ENCODE measurements at regions not wholly inside any gene's neighbourhood (a gene's known extent, or its start where the extent isn't known, plus 50 kb on each side); places are given as distances from the start of the nearest gene placed in this dataset.

DNA sequence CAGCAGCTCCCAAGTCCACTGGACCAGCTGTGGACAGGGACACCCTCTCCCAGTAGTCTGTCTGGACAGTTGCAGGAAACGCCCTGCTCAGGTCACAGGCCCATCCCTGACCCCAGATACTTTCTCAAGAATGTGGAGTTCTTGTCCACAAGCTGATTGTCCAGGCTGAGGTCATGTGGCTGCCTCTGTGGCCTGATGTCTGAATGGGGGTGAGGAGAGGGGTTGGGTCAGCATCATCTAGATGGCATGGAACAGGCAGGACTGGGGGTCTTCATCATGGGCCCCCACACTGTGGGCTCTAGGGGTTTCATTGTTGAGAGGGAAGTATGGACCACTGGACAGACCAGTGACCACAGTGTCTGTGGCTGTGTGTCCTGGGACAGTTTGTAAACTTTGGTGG, 1015.0 kb downstream of the TBC1D22A start:
- TF ChIP-seq EP300 (IDR thresholded peaks at IDR 0.05), result no peak
- TF ChIP-seq, protein P1, sequence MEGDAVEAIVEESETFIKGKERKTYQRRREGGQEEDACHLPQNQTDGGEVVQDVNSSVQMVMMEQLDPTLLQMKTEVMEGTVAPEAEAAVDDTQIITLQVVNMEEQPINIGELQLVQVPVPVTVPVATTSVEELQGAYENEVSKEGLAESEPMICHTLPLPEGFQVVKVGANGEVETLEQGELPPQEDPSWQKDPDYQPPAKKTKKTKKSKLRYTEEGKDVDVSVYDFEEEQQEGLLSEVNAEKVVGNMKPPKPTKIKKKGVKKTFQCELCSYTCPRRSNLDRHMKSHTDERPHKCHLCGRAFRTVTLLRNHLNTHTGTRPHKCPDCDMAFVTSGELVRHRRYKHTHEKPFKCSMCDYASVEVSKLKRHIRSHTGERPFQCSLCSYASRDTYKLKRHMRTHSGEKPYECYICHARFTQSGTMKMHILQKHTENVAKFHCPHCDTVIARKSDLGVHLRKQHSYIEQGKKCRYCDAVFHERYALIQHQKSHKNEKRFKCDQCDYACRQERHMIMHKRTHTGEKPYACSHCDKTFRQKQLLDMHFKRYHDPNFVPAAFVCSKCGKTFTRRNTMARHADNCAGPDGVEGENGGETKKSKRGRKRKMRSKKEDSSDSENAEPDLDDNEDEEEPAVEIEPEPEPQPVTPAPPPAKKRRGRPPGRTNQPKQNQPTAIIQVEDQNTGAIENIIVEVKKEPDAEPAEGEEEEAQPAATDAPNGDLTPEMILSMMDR (IDR thresholded peaks at IDR 0.05), result no peak
- TF ChIP-seq POLR2A (IDR thresholded peaks at IDR 0.05), result no peak
- H3K4me1 ChIP-seq, result no peaks in the 10 kb centered on the region
- H3K9me3 ChIP-seq, result no peaks in the 10 kb centered on the region
- H3K36me3 ChIP-seq, result no peaks in the 10 kb centered on the region
- H3K27ac ChIP-seq, result no peak overlapping the region
- 60 to 75% methylated on average over 1 of the region's 1 CpG for WGBS, 2 donors
- DNase-seq (ENCODE audit: low spot score in 2 of 2), result no peak
- no peak overlapping the region for H3K4me3 ChIP-seq
- H3K27me3 ChIP-seq, result no peaks in the 10 kb centered on the region

DNA sequence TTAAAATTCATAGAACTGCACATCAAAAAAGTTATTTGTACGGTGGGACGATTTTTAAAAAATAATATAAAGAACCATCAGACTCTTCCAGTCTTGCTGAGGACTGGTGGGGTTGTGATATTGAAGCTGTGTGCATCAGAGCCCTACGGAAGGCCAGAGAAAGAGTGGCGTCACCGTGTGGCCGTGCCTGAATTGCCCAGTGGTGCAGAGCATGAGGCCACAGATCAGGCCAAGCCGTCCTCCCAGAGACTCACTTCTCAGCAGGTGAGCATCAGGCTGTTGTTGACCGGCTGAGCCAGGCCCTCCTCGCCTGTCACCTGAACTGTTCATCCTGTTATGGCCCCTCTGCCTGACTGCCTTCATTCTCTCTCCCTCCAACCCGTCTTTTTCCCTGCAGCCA, 1013.9 kb downstream of the TBC1D22A start:
- Histone ChIP-seq H3K36me3 (no peaks in the 10 kb centered on the region), H3K27ac (no peak overlapping the region), H3K27me3 (no peaks in the 10 kb centered on the region), H3K4me1 (no peaks in the 10 kb centered on the region), H3K9me3 (no peaks in the 10 kb centered on the region), H3K4me3 (no peak overlapping the region)
- TF ChIP-seq, protein P1 (IDR thresholded peaks at IDR 0.05), result no peak
- no peak for TF ChIP-seq POLR2A (IDR thresholded peaks at IDR 0.05)
- no peak for TF ChIP-seq EP300 (IDR thresholded peaks at IDR 0.05)
- 57 to 65% methylated on average over 10 of the region's 10 CpGs for WGBS, 2 donors
- DNase-seq (ENCODE audit: low spot score in 2 of 2), result no peak

DNA sequence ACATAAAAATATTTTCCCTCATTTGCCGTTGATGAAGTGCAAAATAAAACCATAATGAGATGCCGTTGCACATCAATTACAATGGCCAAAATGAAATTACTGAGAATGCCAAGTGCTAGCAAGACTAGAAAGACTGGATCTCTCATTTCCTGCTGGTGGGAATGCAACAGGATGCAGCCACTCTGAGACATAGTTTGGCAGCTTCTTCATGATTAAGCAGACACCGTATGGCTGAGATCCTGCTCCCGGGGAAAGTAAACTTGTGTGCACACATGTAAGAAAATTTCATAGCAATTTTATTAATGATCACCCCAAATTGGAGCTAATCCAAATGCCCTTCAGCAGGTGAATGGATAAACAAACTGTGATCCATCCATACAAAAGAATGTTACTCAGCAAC, 1013.2 kb downstream of the TBC1D22A start:
- 50 to 53% methylated on average over 4 of the region's 4 CpGs for WGBS, 2 donors
- Histone ChIP-seq H3K36me3 (no peaks in the 10 kb centered on the region), H3K27ac (no peak overlapping the region), H3K4me3 (no peak overlapping the region), H3K27me3 (no peaks in the 10 kb centered on the region), H3K4me1 (no peaks in the 10 kb centered on the region), H3K9me3 (no peaks in the 10 kb centered on the region)
- TF ChIP-seq, protein P1 (IDR thresholded peaks at IDR 0.05), result no peak
- TF ChIP-seq POLR2A (IDR thresholded peaks at IDR 0.05) (no peak), EP300 (IDR thresholded peaks at IDR 0.05) (no peak)
- no peak for DNase-seq (ENCODE audit: low spot score in 2 of 2)

DNA sequence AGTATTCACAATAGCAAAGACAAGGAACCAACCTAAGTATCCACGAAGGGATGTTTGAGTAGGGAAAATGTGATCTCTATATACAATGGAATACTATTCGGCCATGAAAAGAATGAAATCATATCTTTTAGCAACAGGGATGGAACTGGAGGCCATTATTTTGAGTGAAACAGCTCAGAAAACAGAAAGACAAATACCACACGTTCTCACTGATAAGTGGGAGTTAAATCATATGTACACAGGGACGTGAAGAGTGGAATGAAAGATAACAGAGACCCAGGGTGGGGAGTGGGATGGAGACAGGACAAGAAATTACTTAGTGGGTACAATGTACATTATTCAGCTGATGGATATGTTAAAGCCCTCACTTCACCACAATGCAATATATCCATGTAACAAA, 1012.7 kb downstream of the TBC1D22A start:
- DNase-seq (ENCODE audit: low spot score in 2 of 2), result no peak
- Histone ChIP-seq H3K36me3 (no peaks in the 10 kb centered on the region), H3K4me3 (no peak overlapping the region), H3K27ac (no peak overlapping the region), H3K27me3 (no peaks in the 10 kb centered on the region), H3K9me3 (no peaks in the 10 kb centered on the region), H3K4me1 (no peaks in the 10 kb centered on the region)
- WGBS, 2 donors, result 76 to 82% methylated on average over 4 of the region's 4 CpGs
- TF ChIP-seq, protein P1 (IDR thresholded peaks at IDR 0.05), result no peak
- no peak for TF ChIP-seq EP300 (IDR thresholded peaks at IDR 0.05)
- TF ChIP-seq POLR2A (IDR thresholded peaks at IDR 0.05), result no peak

DNA sequence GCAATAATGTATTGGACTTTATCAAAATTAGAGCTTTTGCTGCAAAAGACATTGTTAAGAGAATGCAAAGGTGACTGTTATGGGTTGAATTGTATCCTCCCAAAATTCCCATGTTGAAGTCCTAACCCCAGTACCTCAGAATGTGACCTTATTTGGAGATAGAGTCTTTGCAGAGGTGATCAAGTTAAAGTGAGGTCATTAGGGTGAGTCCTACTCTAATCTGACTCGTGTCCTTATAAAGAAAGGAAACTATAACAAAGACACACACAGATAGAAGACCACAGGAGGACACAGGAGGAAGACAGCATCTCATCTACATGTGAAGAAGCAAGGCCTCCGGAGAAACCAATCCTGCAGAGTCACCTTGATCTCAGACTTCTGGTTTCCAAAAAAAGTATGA, 1011.2 kb downstream of the TBC1D22A start:
- TF ChIP-seq EP300 (IDR thresholded peaks at IDR 0.05) (no peak), POLR2A (IDR thresholded peaks at IDR 0.05) (no peak)
- TF ChIP-seq, protein P1 (IDR thresholded peaks at IDR 0.05), result no peak
- WGBS, 2 donors, result 79 to 80% methylated on average over 2 of the region's 2 CpGs
- DNase-seq (ENCODE audit: low spot score in 2 of 2), result no peak
- no peaks in the 10 kb centered on the region for H3K9me3 ChIP-seq
- H3K27ac ChIP-seq, result no peak overlapping the region
- H3K36me3 ChIP-seq, result no peaks in the 10 kb centered on the region
- H3K27me3 ChIP-seq, result no peaks in the 10 kb centered on the region
- H3K4me3 ChIP-seq, result no peak overlapping the region
- H3K4me1 ChIP-seq, result no peaks in the 10 kb centered on the region

All from tibial nerve (tissue), 4 donors.